Neural crest cell (in vitro differentiated cells): ENCODE measurements at regions not wholly inside any gene's neighbourhood (a gene's known extent, or its start where the extent isn't known, plus 50 kb on each side); places are given as distances from the start of the nearest gene placed in this dataset.

Source experiments
- DNase-seq: peaks from one replicate; pipeline ENCODE4 v3.0.0; 2021; ENCODE audit warnings: low read depth, mixed read lengths, low spot score
- H3K27ac Mint-ChIP-seq: one replicate; pipeline ENCODE4 v1.8.0; 2021; ENCODE audit warnings: mild to moderate bottlenecking, mixed read lengths; ENCODE audit not compliant: unreplicated experiment
- H3K27me3 Mint-ChIP-seq: 2 replicates; pipeline ENCODE4 v1.8.0; 2021; ENCODE audit warnings: low read depth, mild to moderate bottlenecking, mixed read lengths
- H3K36me3 Mint-ChIP-seq: 2 replicates; pipeline ENCODE4 v1.8.0; 2021; ENCODE audit warnings: low read depth, mild to moderate bottlenecking, mixed read lengths
- H3K4me1 Mint-ChIP-seq: 2 replicates; pipeline ENCODE4 v1.8.0; 2021; ENCODE audit warnings: mixed read lengths
- H3K4me3 Mint-ChIP-seq: one replicate; pipeline ENCODE4 v1.8.0; 2021; ENCODE audit warnings: mild to moderate bottlenecking, mixed read lengths
- H3K9me3 Mint-ChIP-seq: 2 replicates; pipeline ENCODE4 v1.8.0; 2021; ENCODE audit warnings: mixed read lengths
- TF ChIP-seq, protein P1 (sequence below): fragments of 200-600 bp; sonication (generic); conservative IDR thresholded peaks from 2 replicates; pipeline ENCODE4 v1.5.0; 2021; ENCODE audit warnings: antibody characterized with exemption, mild to moderate bottlenecking

DNA sequence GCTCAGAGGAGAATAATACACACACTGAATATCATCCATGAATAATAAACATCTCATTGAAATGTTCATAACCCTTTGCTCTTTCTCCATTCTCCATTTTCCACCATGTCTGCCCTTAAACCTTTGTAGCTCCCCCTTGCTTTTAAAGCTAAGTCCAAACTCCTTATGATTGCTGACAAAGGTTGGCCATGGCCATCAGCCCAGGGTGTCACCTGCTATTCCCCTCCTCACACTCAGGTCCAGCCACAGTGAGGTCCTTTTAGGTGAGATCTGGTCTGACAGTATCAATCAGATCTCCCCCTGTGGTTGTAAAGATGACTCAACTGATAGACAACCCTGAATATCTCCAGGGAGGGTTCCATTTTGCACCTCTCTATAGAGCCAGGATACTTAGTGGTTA, 181.5 kb upstream of the PDE1C start:
- Mint-ChIP-seq H3K27me3 (peaks cover 17% of the 10 kb centered on the region), H3K9me3 (no peaks in the 10 kb centered on the region), H3K4me3 (no peak overlapping the region), H3K36me3 (no peaks in the 10 kb centered on the region), H3K27ac (no peak overlapping the region), H3K4me1 (peaks cover 21% of the 10 kb centered on the region)
- TF ChIP-seq, protein P1, sequence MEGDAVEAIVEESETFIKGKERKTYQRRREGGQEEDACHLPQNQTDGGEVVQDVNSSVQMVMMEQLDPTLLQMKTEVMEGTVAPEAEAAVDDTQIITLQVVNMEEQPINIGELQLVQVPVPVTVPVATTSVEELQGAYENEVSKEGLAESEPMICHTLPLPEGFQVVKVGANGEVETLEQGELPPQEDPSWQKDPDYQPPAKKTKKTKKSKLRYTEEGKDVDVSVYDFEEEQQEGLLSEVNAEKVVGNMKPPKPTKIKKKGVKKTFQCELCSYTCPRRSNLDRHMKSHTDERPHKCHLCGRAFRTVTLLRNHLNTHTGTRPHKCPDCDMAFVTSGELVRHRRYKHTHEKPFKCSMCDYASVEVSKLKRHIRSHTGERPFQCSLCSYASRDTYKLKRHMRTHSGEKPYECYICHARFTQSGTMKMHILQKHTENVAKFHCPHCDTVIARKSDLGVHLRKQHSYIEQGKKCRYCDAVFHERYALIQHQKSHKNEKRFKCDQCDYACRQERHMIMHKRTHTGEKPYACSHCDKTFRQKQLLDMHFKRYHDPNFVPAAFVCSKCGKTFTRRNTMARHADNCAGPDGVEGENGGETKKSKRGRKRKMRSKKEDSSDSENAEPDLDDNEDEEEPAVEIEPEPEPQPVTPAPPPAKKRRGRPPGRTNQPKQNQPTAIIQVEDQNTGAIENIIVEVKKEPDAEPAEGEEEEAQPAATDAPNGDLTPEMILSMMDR, result no peak
- DNase-seq, result no peak

DNA sequence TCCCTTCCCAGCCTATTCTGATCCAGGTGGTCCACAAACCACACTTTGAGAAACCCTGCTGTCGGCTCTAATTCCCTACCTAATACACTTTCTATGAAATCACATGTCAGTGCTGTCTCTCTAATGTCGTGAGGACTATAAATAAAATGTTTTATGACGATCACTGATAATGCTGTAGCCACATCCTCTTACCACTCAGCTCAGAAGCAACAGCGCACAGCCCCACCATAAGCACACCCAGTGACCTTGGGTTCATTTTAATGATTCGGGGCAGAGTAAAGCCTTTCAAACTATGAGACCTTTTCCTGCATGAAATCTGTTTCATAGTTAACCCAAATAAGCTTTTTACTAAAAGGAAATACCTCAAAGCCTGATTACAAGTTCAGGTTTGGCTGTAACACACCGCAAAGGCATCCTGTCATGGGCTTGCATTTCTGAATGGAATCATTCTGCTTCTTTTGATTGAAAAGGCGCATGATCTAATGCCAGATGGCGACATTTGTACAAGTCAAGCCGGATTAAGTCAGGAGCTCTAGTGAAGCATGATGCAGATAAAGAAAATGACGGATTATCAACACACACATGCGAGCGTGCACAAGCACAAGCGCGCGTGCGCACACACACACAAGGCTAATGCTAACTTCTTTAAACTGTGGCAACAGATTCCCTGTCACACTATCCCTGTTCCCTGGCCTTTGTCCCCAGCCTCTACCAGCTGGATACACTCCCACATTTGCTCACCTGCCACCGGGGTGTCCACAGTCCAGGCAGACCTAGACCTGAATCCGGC, 180.5 kb upstream of the PDE1C start:
- Mint-ChIP-seq H3K9me3 (no peaks in the 10 kb centered on the region), H3K27me3 (peaks cover 18% of the 10 kb centered on the region), H3K4me1 (peaks cover 21% of the 10 kb centered on the region), H3K36me3 (no peaks in the 10 kb centered on the region), H3K4me3 (no peak overlapping the region), H3K27ac (no peak overlapping the region)
- no peak for DNase-seq
- TF ChIP-seq, protein P1, result no peak

DNA sequence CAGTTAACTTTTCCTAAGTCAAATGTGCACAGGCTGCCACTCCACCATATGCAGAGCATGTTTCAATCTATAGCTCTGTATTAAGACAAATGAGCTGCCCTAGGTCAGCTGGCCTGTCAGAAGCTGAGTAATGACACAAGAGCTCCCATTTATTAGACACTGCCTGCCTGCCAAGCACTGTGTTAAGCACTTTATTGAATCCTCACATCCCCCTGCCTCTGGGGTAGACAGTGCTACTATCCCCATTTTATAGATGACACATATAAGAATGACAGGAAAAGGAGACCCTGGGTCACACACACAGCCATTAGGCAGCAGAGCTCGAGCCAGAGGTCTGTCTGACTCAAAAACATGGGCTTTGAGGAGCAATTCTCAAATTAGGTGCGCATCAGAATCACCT, 179.8 kb upstream of the PDE1C start:
- Mint-ChIP-seq H3K36me3 (no peaks in the 10 kb centered on the region), H3K9me3 (no peaks in the 10 kb centered on the region), H3K4me1 (peaks cover 21% of the 10 kb centered on the region), H3K27ac (peak overlapping the region; percentile 68), H3K27me3 (peaks cover 25% of the 10 kb centered on the region), H3K4me3 (no peak overlapping the region)
- no peak for DNase-seq
- TF ChIP-seq, protein P1, result no peak

DNA sequence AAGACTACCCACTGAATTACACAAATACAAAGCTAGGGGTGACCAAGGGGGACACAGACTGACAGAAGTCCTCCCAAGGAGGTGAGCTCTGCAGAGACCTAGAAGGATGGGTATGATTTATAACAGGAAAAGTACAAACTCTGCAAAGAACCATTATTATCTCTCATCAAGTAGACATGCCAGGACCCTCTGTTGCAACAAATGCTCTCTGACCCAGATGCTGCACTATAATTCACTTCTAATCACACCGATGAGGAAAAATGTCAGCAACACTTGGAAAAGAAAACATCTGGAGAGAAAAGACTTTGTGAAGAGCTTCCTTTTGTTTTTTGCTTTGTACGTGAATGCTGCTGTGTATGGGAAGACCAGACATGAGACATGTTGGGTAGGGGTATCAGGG, 178.3 kb upstream of the PDE1C start:
- TF ChIP-seq, protein P1, result no peak
- peaks cover 27% of the 10 kb centered on the region for H3K27me3 Mint-ChIP-seq
- no peaks in the 10 kb centered on the region for H3K36me3 Mint-ChIP-seq
- H3K27ac Mint-ChIP-seq, result no peak overlapping the region
- no peaks in the 10 kb centered on the region for H3K9me3 Mint-ChIP-seq
- no peak for DNase-seq
- no peak overlapping the region for H3K4me3 Mint-ChIP-seq
- peaks cover 21% of the 10 kb centered on the region for H3K4me1 Mint-ChIP-seq

DNA sequence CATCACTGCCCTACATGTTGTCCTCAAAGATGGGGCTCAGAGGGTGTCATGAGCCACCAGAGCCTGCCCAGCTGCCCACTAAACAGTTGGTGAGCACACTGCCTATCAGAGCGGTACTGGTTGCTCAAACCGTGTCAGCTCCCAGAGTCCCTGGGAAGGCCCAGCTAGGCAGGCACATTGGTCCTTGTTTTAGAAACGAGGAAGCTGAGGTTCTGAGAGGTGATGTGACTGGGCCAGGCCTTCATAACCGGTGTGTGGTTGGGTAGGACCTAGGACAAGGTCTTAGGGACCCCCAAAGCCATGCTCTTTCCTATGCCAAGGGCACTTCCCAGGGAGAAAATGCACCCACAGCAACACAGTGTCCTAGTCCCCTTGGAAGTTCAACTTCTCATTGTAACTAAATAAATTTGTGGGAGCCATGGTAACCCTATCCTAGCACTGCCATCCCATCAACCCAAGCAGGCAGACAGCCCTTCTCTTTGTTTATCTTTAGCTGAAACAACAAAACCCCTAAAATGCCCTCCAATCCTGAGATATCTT, 174.7 kb upstream of the PDE1C start:
- DNase-seq, result no peak
- no peaks in the 10 kb centered on the region for H3K9me3 Mint-ChIP-seq
- H3K27ac Mint-ChIP-seq, result no peak overlapping the region
- H3K4me1 Mint-ChIP-seq, result peaks cover 4% of the 10 kb centered on the region
- peaks cover 22% of the 10 kb centered on the region for H3K27me3 Mint-ChIP-seq
- H3K36me3 Mint-ChIP-seq, result no peaks in the 10 kb centered on the region
- no peak overlapping the region for H3K4me3 Mint-ChIP-seq
- TF ChIP-seq, protein P1, result no peak
